ENCODE measurements at regions not wholly inside any gene's neighbourhood (a gene's known extent, or its start where the extent isn't known, plus 50 kb on each side); places are given as distances from the start of the nearest gene placed in this dataset.

DNA sequence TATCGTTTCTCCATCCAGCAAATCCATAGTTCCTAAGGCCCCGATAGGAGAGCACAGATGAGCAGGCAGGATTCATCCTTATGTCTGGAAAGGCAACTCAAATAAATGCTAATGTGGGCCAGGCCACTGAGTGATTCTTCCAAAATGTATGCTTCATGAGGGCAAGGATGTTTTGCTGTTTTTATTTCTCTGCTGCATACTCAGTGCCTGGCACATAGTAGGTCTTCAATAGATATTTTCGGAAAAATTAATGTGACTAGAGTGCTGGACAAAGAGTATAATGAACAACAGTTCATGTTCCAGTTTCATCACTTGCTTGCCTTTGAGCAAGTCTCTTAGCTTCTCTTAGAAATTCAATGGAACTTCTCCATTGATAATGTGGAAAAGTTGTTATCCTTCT, 357.7 kb downstream of the PRDM2 start:
- no peaks in the 10 kb centered on the region for H3K36me3 Mint-ChIP-seq (ENCODE audit: low read depth)
- no peaks in the 10 kb centered on the region for H3K9me3 Mint-ChIP-seq
- no peaks in the 10 kb centered on the region for H3K27me3 Mint-ChIP-seq (ENCODE audit: low read depth)
- H3K4me1 Mint-ChIP-seq (ENCODE audit: low read depth) = no peaks in the 10 kb centered on the region
- no peak for DNase-seq (ENCODE audit: low spot score)
- H3K27ac Mint-ChIP-seq = no peak overlapping the region
- H3K4me3 Mint-ChIP-seq = no peak overlapping the region

DNA sequence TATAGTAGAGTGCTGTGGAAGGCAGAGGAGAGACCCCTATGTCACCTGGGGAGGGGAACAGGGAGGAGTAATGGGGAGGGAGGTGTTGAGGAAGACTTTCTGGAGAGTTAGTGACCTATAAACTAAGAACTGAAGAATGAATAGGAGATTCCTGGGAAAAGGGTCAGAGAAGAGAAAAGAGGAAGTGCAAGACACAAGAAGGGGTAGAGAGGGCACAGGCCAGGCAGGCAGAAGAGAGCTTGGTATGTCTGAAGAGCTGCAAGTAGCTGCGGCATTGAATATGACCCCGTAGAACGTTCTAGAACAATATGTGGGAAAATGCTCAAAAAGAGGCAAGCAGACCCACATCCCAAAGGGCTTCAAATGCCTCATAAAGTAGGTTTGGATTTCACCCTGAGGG, 361.2 kb downstream of the PRDM2 start:
- no peak for DNase-seq (ENCODE audit: low spot score)
- Mint-ChIP-seq H3K36me3 (ENCODE audit: low read depth) (no peaks in the 10 kb centered on the region), H3K27me3 (ENCODE audit: low read depth) (no peaks in the 10 kb centered on the region), H3K9me3 (no peaks in the 10 kb centered on the region), H3K27ac (no peak overlapping the region), H3K4me1 (ENCODE audit: low read depth) (no peaks in the 10 kb centered on the region), H3K4me3 (no peak overlapping the region)

DNA sequence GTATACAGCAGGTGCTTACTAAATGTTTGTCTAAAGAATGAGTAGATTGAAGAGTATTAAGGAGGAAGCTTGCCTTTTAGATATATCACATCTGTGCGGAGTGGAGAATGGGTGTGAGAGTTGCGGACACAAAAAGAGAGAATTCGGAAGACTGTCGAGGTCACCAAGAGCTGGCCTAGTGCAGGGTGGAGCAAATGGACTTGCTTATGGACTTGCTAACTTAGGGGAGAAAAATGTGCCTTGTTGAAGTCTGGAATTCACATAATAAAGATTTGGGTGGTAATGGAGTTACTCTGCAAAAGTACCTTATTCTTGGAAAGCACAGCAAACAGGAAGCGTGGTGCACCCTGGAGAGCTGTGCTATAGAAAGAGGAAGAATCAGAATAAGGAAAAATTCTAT, 361.7 kb downstream of the PRDM2 start:
- no peaks in the 10 kb centered on the region for H3K9me3 Mint-ChIP-seq
- no peaks in the 10 kb centered on the region for H3K4me1 Mint-ChIP-seq (ENCODE audit: low read depth)
- no peak for DNase-seq (ENCODE audit: low spot score)
- no peaks in the 10 kb centered on the region for H3K36me3 Mint-ChIP-seq (ENCODE audit: low read depth)
- no peaks in the 10 kb centered on the region for H3K27me3 Mint-ChIP-seq (ENCODE audit: low read depth)
- H3K27ac Mint-ChIP-seq = no peak overlapping the region
- no peak overlapping the region for H3K4me3 Mint-ChIP-seq

DNA sequence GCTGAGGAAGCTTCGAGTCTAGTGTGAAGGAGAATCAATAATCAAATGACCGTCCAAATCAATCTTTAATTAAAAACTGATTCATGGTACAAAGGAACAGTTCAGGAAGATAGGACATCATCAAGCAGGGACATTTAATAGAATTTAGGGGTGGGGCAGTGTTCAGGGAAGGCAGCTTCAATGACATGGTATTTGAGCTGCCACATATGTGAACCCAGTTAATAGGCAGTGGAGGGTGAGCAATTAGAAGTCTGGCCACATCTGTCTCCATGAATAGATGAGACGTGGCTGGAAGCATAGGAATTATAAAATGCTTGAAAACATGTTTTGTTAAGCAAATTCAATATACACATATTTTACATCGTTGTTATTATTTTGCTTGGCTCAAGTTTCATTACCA, 362.7 kb downstream of the PRDM2 start:
- Mint-ChIP-seq H3K27ac (no peak overlapping the region), H3K4me1 (ENCODE audit: low read depth) (no peaks in the 10 kb centered on the region), H3K36me3 (ENCODE audit: low read depth) (no peaks in the 10 kb centered on the region), H3K27me3 (ENCODE audit: low read depth) (no peaks in the 10 kb centered on the region), H3K4me3 (no peak overlapping the region), H3K9me3 (no peaks in the 10 kb centered on the region)
- DNase-seq (ENCODE audit: low spot score) = no peak

DNA sequence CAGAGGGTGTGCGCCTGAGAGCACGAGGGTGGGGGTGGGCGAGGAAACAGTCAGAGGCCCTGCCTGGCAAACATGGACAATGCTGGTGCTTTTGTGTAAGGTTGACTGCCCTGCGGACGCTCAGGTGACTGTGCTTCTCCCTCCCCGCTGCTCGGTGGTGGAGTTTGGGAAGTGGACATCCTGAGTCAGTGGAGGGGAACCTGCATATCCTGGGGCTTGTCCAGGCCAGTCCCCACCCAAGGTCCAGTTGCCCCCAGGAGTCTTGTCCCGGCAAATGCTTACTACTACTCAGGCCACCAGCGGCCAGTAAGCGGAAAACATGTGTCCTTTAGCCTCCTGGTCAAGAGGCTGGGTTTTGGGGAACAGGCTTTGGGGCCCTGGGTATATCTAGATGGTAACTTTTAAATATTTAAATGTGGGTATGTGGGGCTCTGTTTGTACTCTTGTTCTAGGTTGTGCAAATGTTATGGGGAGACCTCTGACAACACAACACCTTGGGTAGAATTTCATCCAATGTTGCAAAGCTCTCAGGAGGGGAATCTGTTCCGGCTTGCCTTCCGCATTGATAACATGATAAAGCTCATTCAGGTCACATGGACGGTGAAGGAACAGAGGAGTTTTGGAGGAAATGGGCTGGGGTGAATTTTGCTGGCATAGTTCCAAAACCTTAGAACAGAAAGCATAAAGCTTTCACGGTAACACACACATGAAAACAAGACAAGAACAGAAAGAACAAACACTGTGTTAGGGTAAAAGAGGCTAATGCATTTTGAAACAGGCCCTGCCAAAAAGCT, 364.9 kb downstream of the PRDM2 start:
- no peaks in the 10 kb centered on the region for H3K9me3 Mint-ChIP-seq
- no peaks in the 10 kb centered on the region for H3K27me3 Mint-ChIP-seq (ENCODE audit: low read depth)
- no peaks in the 10 kb centered on the region for H3K36me3 Mint-ChIP-seq (ENCODE audit: low read depth)
- H3K27ac Mint-ChIP-seq = no peak overlapping the region
- H3K4me1 Mint-ChIP-seq (ENCODE audit: low read depth) = no peaks in the 10 kb centered on the region
- H3K4me3 Mint-ChIP-seq = no peak overlapping the region
- no peak for DNase-seq (ENCODE audit: low spot score)

DNA sequence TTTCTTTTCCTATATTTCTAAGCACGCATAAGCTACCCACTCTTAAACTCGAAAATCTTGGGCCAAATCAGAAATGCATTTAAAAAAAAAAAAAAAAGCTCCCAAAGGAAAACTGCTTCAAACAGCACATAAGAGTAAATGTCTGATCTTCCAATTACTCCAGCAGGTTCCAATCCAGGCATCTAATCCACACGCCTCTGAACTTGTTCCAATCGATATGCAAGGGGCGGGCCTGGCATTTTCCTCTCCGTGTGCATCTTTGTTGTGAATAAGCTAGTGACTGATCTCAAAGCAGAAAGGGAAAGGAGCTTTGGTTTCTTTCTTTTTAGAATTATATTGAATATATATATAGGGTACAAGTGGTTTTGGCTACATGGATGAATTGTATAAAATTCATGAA, 365.5 kb downstream of the PRDM2 start:
- H3K9me3 Mint-ChIP-seq = no peaks in the 10 kb centered on the region
- H3K36me3 Mint-ChIP-seq (ENCODE audit: low read depth) = no peaks in the 10 kb centered on the region

DNA sequence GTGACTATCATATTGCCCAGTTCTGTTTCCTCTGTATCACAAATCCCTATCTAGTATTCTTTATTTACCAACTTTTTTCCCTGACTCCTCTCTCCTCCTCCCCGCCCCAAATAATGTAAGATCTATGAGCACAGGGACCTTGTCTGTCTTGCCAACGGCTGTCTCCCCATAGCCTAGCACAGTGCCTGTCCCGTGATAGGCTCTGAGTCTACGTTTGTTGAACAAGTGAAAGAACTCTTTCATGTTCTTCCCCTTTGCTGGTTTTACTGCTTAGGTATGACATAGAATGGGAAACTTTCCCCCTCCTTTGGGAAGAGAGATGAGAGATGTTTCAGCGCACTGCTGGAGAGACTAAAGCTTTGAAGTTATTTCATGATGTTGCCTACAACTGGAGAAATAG, 367.0 kb downstream of the PRDM2 start:
- Mint-ChIP-seq H3K36me3 (ENCODE audit: low read depth) (no peaks in the 10 kb centered on the region), H3K4me3 (no peak overlapping the region)

More for the DNA sequence above, 365.5 kb downstream of the PRDM2 start:
- Mint-ChIP-seq H3K27me3 (ENCODE audit: low read depth) (no peaks in the 10 kb centered on the region), H3K4me3 (no peak overlapping the region), H3K27ac (no peak overlapping the region), H3K4me1 (ENCODE audit: low read depth) (no peaks in the 10 kb centered on the region)
- DNase-seq (ENCODE audit: low spot score) = no peak

DNA sequence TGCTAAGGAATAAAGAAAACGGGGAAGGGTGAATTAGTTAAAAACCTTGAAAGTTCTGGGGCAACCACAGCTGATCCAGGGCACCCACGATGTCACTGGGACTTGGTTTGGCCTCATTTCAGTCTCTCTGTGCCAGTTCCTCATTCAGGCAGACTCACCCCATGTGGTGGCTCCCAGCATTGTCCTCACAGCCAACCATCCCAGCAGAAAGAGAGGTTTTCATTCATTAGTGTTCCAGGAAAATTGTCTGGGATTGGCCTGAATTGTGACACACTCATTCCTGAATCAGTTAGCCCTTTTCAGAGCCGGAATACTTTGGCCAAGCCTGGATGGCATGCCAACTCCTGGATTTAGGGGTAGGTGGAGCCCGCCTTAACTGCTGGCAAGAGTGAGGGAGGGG, 367.7 kb downstream of the PRDM2 start:
- Mint-ChIP-seq H3K9me3 (no peaks in the 10 kb centered on the region), H3K27me3 (ENCODE audit: low read depth) (no peaks in the 10 kb centered on the region), H3K36me3 (ENCODE audit: low read depth) (no peaks in the 10 kb centered on the region), H3K4me1 (ENCODE audit: low read depth) (no peaks in the 10 kb centered on the region), H3K27ac (no peak overlapping the region), H3K4me3 (no peak overlapping the region)
- DNase-seq (ENCODE audit: low spot score) = no peak

More for the DNA sequence above, 367.0 kb downstream of the PRDM2 start:
- Mint-ChIP-seq H3K27me3 (ENCODE audit: low read depth) (no peaks in the 10 kb centered on the region), H3K27ac (no peak overlapping the region), H3K4me1 (ENCODE audit: low read depth) (no peaks in the 10 kb centered on the region), H3K9me3 (no peaks in the 10 kb centered on the region)
- no peak for DNase-seq (ENCODE audit: low spot score)

DNA sequence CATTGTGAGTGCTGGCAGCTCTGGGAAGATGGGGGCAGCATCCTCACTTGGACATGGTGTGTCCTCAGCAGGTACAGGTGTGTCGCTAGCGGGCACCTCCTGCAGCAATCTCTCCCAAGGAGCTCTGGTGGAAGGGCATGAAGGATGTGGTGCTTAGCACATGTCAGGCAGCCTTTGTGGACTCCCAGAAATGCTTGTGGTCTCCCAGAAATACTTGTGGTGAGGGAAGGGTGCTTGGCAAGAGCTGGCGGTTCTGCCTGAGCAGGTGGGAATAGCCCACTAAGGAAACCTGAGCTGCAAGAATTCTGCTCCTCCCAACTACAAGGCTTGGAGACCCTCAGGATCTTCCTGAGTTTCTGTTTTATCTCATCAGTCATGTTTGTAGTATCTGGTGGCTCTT, 371.6 kb downstream of the PRDM2 start:
- Mint-ChIP-seq H3K27me3 (ENCODE audit: low read depth) (no peaks in the 10 kb centered on the region), H3K36me3 (ENCODE audit: low read depth) (no peaks in the 10 kb centered on the region), H3K4me3 (no peak overlapping the region), H3K4me1 (ENCODE audit: low read depth) (no peaks in the 10 kb centered on the region), H3K9me3 (no peaks in the 10 kb centered on the region), H3K27ac (no peak overlapping the region)
- no peak for DNase-seq (ENCODE audit: low spot score)

DNA sequence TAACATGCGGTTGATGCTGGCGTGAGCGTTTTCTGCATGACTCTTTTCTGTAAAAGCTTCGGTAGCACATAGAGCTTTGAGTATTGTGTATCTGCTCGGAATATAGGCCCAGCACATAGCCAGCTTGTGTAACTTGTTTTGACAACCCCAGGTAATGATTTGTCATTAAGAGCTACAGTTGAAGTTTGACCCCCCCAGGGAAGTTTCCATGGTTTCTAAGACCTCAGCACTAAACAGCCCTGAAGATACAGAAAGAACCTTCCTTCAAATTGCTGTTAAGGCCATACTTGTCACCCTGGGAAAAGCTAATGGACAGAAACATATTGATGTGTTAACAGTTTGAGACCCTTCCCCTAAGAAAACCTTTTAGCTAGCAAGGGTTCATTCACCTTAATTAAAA, 380.7 kb downstream of the PRDM2 start:
- Mint-ChIP-seq H3K9me3 (no peaks in the 10 kb centered on the region), H3K4me1 (ENCODE audit: low read depth) (no peaks in the 10 kb centered on the region), H3K4me3 (no peak overlapping the region), H3K36me3 (ENCODE audit: low read depth) (no peaks in the 10 kb centered on the region), H3K27me3 (ENCODE audit: low read depth) (no peaks in the 10 kb centered on the region), H3K27ac (no peak overlapping the region)
- no peak for DNase-seq (ENCODE audit: low spot score)

DNA sequence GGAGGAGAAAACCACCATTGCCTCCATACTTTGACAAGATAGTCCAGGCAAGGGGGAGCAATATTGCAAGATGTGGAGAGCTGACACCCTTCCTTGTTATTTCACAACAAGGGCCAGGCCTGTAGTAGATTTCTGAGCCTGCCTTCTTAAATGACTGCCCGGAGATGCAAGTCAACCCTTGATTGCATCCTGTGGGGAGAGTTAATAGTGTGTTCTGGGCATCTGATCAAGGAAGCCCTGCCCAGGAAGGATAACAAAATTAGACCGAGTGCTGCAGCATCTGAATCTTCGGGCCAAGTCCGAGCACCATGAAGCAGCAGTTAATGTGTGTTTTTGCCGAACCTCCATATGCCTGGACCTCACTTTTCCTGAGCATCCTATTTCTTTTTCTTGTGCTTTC, 382.3 kb downstream of the PRDM2 start:
- Mint-ChIP-seq H3K9me3 (no peaks in the 10 kb centered on the region), H3K4me3 (no peak overlapping the region), H3K27ac (no peak overlapping the region), H3K36me3 (ENCODE audit: low read depth) (no peaks in the 10 kb centered on the region), H3K27me3 (ENCODE audit: low read depth) (no peaks in the 10 kb centered on the region), H3K4me1 (ENCODE audit: low read depth) (no peaks in the 10 kb centered on the region)
- DNase-seq (ENCODE audit: low spot score) = no peak

DNA sequence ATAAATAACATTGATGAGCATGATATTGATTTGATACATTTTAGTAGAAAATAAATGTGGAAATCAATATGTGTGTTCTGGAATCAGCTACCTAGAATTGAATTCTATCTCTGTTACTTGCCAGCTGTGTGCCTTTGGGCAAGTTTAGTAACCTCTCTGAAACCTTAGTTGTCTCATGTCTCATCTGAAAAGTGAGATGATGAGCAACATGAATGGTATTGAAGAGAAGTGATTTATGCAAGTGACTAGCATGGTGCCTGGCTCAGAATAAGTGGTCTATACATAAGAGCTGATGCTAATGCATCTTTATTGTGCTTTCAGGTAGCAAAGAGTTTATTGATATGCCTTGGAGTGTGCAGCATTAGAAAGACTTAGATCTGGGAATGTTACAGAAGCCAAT, 383.3 kb downstream of the PRDM2 start:
- no peaks in the 10 kb centered on the region for H3K27me3 Mint-ChIP-seq (ENCODE audit: low read depth)
- no peak overlapping the region for H3K4me3 Mint-ChIP-seq
- no peak for DNase-seq (ENCODE audit: low spot score)
- H3K36me3 Mint-ChIP-seq (ENCODE audit: low read depth) = no peaks in the 10 kb centered on the region
- H3K4me1 Mint-ChIP-seq (ENCODE audit: low read depth) = no peaks in the 10 kb centered on the region
- no peak overlapping the region for H3K27ac Mint-ChIP-seq
- no peaks in the 10 kb centered on the region for H3K9me3 Mint-ChIP-seq

DNA sequence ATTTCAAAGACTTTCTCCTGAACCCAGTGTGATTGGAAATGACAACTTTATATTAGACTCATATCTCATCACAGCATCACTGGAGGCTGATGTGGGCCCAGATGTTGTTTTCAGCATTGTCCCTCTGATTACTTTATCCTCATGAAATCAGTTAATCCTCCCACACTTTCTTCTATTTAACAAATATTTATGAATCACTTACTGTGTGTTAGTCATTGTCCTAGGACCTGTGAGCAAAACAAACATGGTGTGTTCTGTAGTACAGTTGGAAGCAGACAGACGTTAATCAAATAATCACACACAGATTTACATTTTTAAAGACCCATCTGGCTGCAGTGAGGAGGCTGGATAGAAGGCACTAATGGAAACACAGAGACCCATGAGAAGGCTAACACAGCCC, 383.7 kb downstream of the PRDM2 start:
- Mint-ChIP-seq H3K27ac (no peak overlapping the region), H3K36me3 (ENCODE audit: low read depth) (no peaks in the 10 kb centered on the region), H3K9me3 (no peaks in the 10 kb centered on the region), H3K4me1 (ENCODE audit: low read depth) (no peaks in the 10 kb centered on the region), H3K4me3 (no peak overlapping the region), H3K27me3 (ENCODE audit: low read depth) (no peaks in the 10 kb centered on the region)
- DNase-seq (ENCODE audit: low spot score) = no peak

DNA sequence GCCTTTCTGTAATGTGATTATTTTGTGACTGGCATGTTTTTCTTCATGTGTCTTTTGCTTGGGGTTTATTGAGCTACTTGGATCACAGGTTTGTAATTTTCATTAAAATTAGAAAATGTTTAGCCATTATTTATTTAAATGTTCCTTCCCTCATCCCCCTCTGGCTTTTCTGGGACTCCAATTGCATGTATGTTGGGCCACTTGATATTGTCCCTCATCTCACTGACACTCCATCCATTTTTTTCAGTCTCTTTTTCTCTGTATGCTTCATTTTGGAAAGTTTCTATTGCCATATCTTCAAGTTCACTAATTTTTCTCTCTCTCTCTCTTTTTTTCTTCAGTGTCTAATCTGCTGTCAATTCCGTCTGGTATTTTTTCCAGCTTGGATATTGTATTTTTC, 390.1 kb downstream of the PRDM2 start:
- no peak overlapping the region for H3K4me3 Mint-ChIP-seq
- peaks cover 12% of the 10 kb centered on the region for H3K9me3 Mint-ChIP-seq
- H3K4me1 Mint-ChIP-seq (ENCODE audit: low read depth) = no peaks in the 10 kb centered on the region
- H3K27ac Mint-ChIP-seq = no peak overlapping the region
- no peaks in the 10 kb centered on the region for H3K36me3 Mint-ChIP-seq (ENCODE audit: low read depth)
- no peaks in the 10 kb centered on the region for H3K27me3 Mint-ChIP-seq (ENCODE audit: low read depth)
- no peak for DNase-seq (ENCODE audit: low spot score)

DNA sequence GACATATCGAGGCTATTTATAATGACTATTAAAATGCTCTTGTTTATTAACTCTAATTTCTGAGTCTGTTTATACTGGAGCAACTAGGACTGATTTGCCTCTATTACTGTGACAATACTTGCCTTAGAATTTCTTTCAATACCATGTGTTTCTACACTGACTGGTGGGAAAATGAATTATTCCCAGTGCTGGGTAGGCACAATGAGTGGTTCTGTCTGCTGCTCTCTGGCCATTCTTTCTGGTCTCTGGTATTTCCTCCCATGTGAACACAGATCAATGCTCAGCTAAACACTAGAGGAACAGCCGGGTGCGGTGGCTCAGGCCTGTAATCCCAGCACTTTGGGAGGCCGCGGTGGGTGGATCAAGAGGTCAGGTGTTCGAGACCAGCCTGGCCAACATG, 390.5 kb downstream of the PRDM2 start:
- Mint-ChIP-seq H3K36me3 (ENCODE audit: low read depth) (no peaks in the 10 kb centered on the region), H3K27me3 (ENCODE audit: low read depth) (no peaks in the 10 kb centered on the region), H3K4me3 (no peak overlapping the region), H3K4me1 (ENCODE audit: low read depth) (no peaks in the 10 kb centered on the region), H3K27ac (no peak overlapping the region), H3K9me3 (peaks cover 12% of the 10 kb centered on the region)
- DNase-seq (ENCODE audit: low spot score) = no peak
